Hepatocyte (in vitro differentiated cells): ENCODE measurements at regions not wholly inside any gene's neighbourhood (a gene's known extent, or its start where the extent isn't known, plus 50 kb on each side); places are given as distances from the start of the nearest gene placed in this dataset.

Source experiments
- CTCF ChIP-seq: fragments of 200-600 bp; sonication (generic); IDR thresholded peaks from 2 replicates; pipeline ENCODE4 v1.5.1; 2016; ENCODE audit warnings: antibody characterized with exemption, mild to moderate bottlenecking; ENCODE audit not compliant: poor library complexity
- EZH2 ChIP-seq: fragments of 200-600 bp; sonication (generic); IDR thresholded peaks from 2 replicates; pipeline ENCODE4 v1.6.1; 2016; ENCODE audit warnings: antibody characterized with exemption, mild to moderate bottlenecking, borderline replicate concordance
- EZH2phosphoT487 ChIP-seq: fragments of 200-600 bp; sonication (generic); IDR thresholded peaks from one replicate; pipeline ENCODE4 v1.6.1; 2018; ENCODE audit warnings: antibody characterized with exemption, mild to moderate bottlenecking, low read depth, moderate library complexity; ENCODE audit not compliant: unreplicated experiment, severe bottlenecking

- TF ChIP-seq CTCF (no peak), EZH2 (no peak), EZH2phosphoT487 (no peak)
Observed at GRCh38 chrX:88865634-88866033, 118.6 kb downstream of the CPXCR1 start.
